ENCODE measurements at regions not wholly inside any gene's neighbourhood (a gene's known extent, or its start where the extent isn't known, plus 50 kb on each side); places are given as distances from the start of the nearest gene placed in this dataset.

- no peak for TF ChIP-seq JUNB (CRISPR knock-in tag; IDR thresholded peaks at IDR 0.05; ENCODE audit: borderline replicate concordance)
- no peak for TF ChIP-seq SRSF9 (IDR thresholded peaks at IDR 0.05; ENCODE audit: borderline replicate concordance, insufficient read depth, low read depth, low read length, poor library complexity, severe bottlenecking)
- TF ChIP-seq GFI1 (CRISPR knock-in tag; IDR thresholded peaks at IDR 0.05; ENCODE audit: borderline replicate concordance) = no peak
These were observed 290.2 kb downstream of the UTRN start for GRCh38 chr6:144575327-144575726.

All from HepG2 (cell line).